GM23338 (cell line): ENCODE measurements at regions not wholly inside any gene's neighbourhood (a gene's known extent, or its start where the extent isn't known, plus 50 kb on each side); places are given as distances from the start of the nearest gene placed in this dataset.

Experiments
- ATAC-seq: fragments of 200-7000 bp; cut with Tn5 transposase; 3 replicates; pipeline ENCODE4 v1.9.1; 2020
- DNase-seq: peaks from one replicate; pipeline ENCODE4 v3.0.0-alpha.2; 2015; ENCODE audit warnings: low spot score
- H2AFZ ChIP-seq: fragments of 200-600 bp; sonication (generic); 2 replicates; pipeline ENCODE4 v1.8.0; 2016; ENCODE audit warnings: antibody characterized with exemption, mild to moderate bottlenecking, moderate library complexity
- H3F3A ChIP-seq: fragments of 200-600 bp; sonication (generic); replicated peaks from 2 replicates; pipeline ENCODE4 v1.8.0; 2017; ENCODE audit warnings: antibody characterized with exemption, mixed run types, low read depth
- H3K27ac ChIP-seq: fragments of 200-600 bp; sonication (generic); 2 replicates; pipeline ENCODE4 v1.6.1; 2016; ENCODE audit warnings: low read depth
- H3K27me3 ChIP-seq: fragments of 200-600 bp; sonication (generic); 2 replicates; pipeline ENCODE4 v1.8.0; 2016; ENCODE audit warnings: mild to moderate bottlenecking, mixed run types, moderate library complexity; ENCODE audit not compliant: insufficient read depth
- H3K36me3 ChIP-seq: fragments of 200-600 bp; sonication (generic); 2 replicates; pipeline ENCODE4 v1.8.0; 2016; ENCODE audit warnings: mild to moderate bottlenecking; ENCODE audit not compliant: insufficient read depth
- H3K4me1 ChIP-seq: fragments of 200-600 bp; sonication (generic); 2 replicates; pipeline ENCODE4 v1.8.0; 2016; ENCODE audit warnings: mild to moderate bottlenecking, moderate library complexity; ENCODE audit not compliant: insufficient read depth
- H3K4me2 ChIP-seq: fragments of 200-600 bp; sonication (generic); 2 replicates; pipeline ENCODE4 v1.7.1; 2017; ENCODE audit warnings: mixed run types
- H3K4me3 ChIP-seq: fragments of 200-600 bp; sonication (generic); 2 replicates; pipeline ENCODE4 v1.6.1; 2016; ENCODE audit warnings: mixed run types
- H3K79me2 ChIP-seq: fragments of 200-600 bp; sonication (generic); replicated peaks from 2 replicates; pipeline ENCODE4 v1.8.0; 2017; ENCODE audit warnings: mild to moderate bottlenecking; ENCODE audit not compliant: insufficient read depth
- H3K9me2 ChIP-seq: fragments of 200-600 bp; sonication (generic); 2 replicates; pipeline ENCODE4 v1.8.0; 2017; ENCODE audit not compliant: insufficient read depth
- H4K20me1 ChIP-seq: fragments of 200-600 bp; sonication (generic); replicated peaks from 2 replicates; pipeline ENCODE4 v1.8.0; 2017; ENCODE audit warnings: mild to moderate bottlenecking; ENCODE audit not compliant: insufficient read depth
- H3K27ac Mint-ChIP-seq: 2 replicates; pipeline ENCODE4 v1.8.0; 2020; ENCODE audit warnings: inconsistent platforms, mild to moderate bottlenecking, moderate library complexity, mixed read lengths
- H3K27me3 Mint-ChIP-seq: 3 replicates; pipeline ENCODE4 v1.8.0; 2022; ENCODE audit warnings: low read depth, mild to moderate bottlenecking, moderate library complexity, mixed read lengths, inconsistent platforms; ENCODE audit not compliant: insufficient read depth, poor library complexity
- H3K36me3 Mint-ChIP-seq: 3 replicates; pipeline ENCODE4 v1.8.0; 2021; ENCODE audit warnings: low read depth, mild to moderate bottlenecking, inconsistent platforms, moderate library complexity, mixed read lengths
- H3K4me1 Mint-ChIP-seq: 3 replicates; pipeline ENCODE4 v1.8.0; 2020; ENCODE audit warnings: mild to moderate bottlenecking, inconsistent platforms, mixed read lengths
- H3K4me3 Mint-ChIP-seq: 3 replicates; pipeline ENCODE4 v1.8.0; 2021; ENCODE audit warnings: moderate library complexity, mild to moderate bottlenecking, inconsistent platforms, mixed read lengths
- H3K9me3 Mint-ChIP-seq: 3 replicates; pipeline ENCODE4 v1.8.0; 2020; ENCODE audit warnings: moderate library complexity, mild to moderate bottlenecking, inconsistent platforms, mixed read lengths
- CREB1 ChIP-seq: fragments of 250-450 bp; sonication (Bioruptor Pico); IDR thresholded peaks from 2 replicates; pipeline ENCODE4 v1.5.0; 2020; ENCODE audit warnings: low read depth, mild to moderate bottlenecking, moderate library complexity
- CTCF ChIP-seq, 2 experiments: fragments of 200-600 bp in 1 of 2; sonication (generic) in 1 of 2; conservative IDR thresholded peaks; 2 replicates each; pipeline versions ENCODE4 v1.5.1 to v1.6.1; 2016 to 2017; ENCODE audit warnings: antibody characterized with exemption in 2 of 2, low read depth in 2 of 2, mild to moderate bottlenecking in 2 of 2, moderate library complexity in 1 of 2
- ETS1 ChIP-seq: IDR thresholded peaks from 2 replicates; pipeline ENCODE4 v1.6.1; 2016; ENCODE audit warnings: antibody characterized with exemption
- EZH2 ChIP-seq: fragments of 200-600 bp; sonication (generic); IDR thresholded peaks from one replicate; pipeline ENCODE4 v1.8.0; 2017; ENCODE audit warnings: antibody characterized with exemption, mild to moderate bottlenecking, low read depth; ENCODE audit not compliant: unreplicated experiment
- EZH2phosphoT487 ChIP-seq: fragments of 200-600 bp; sonication (generic); IDR thresholded peaks from one replicate; pipeline ENCODE4 v1.8.1; 2018; ENCODE audit warnings: antibody characterized with exemption; ENCODE audit not compliant: unreplicated experiment
- JUNB ChIP-seq: IDR thresholded peaks from one replicate; pipeline ENCODE4 v1.6.1; 2016; ENCODE audit warnings: antibody characterized with exemption; ENCODE audit not compliant: unreplicated experiment
- NANOG ChIP-seq: IDR thresholded peaks from 2 replicates; pipeline ENCODE4 v1.6.1; 2016; ENCODE audit warnings: antibody characterized with exemption, borderline replicate concordance
- POLR2AphosphoS5 ChIP-seq: IDR thresholded peaks from 2 replicates; pipeline ENCODE4 v1.6.1; 2016; ENCODE audit warnings: antibody characterized with exemption, low read depth
- REST ChIP-seq: IDR thresholded peaks from one replicate; pipeline ENCODE4 v1.6.1; 2018; ENCODE audit warnings: antibody characterized with exemption; ENCODE audit not compliant: unreplicated experiment
- STAT1 ChIP-seq: IDR thresholded peaks from one replicate; pipeline ENCODE4 v1.6.1; 2016; ENCODE audit warnings: antibody characterized with exemption; ENCODE audit not compliant: unreplicated experiment
- ZNF114 ChIP-seq: fragments of 250-450 bp; sonication (Bioruptor Pico); IDR thresholded peaks from 2 replicates; pipeline ENCODE4 v1.5.0; 2020; ENCODE audit warnings: mild to moderate bottlenecking, moderate library complexity
- ZNF331 ChIP-seq: fragments of 250-450 bp; sonication (Bioruptor Pico); IDR thresholded peaks from 2 replicates; pipeline ENCODE4 v1.5.0; 2020; ENCODE audit warnings: low read depth, mild to moderate bottlenecking, moderate library complexity
- ZNF462 ChIP-seq: fragments of 250-450 bp; sonication (Bioruptor Pico); IDR thresholded peaks from 2 replicates; pipeline ENCODE4 v1.5.0; 2020; ENCODE audit warnings: mild to moderate bottlenecking, moderate library complexity

- 0 out of 2 replicates have a peak, but pooled peaks cover 5% of the 10 kb centered on the region for H3K9me2 ChIP-seq
- H2AFZ ChIP-seq, result no peak overlapping the region
- Mint-ChIP-seq H3K27me3 (peaks cover 1% of the 10 kb centered on the region), H3K36me3 (no peaks in the 10 kb centered on the region; the same call in 2 of the 3 replicates), H3K27ac (no peak overlapping the region), H3K4me1 (peaks cover 38% of the 10 kb centered on the region), H3K4me3 (no peak overlapping the region), H3K9me3 (no peaks in the 10 kb centered on the region)
- no peaks in the 10 kb centered on the region for H4K20me1 ChIP-seq
- H3K27me3 ChIP-seq, result no peaks in the 10 kb centered on the region
- no peaks in the 10 kb centered on the region for H3K36me3 ChIP-seq
- no peak overlapping the region for H3K4me2 ChIP-seq
- ATAC-seq (no peak), DNase-seq (no peak)
- no peaks in the 10 kb centered on the region for H3K79me2 ChIP-seq
- TF ChIP-seq STAT1 (no peak), ZNF114 (CRISPR knock-in tag) (no peak), ETS1 (no peak), EZH2phosphoT487 (no peak), ZNF331 (no peak), JUNB (no peak), CTCF (conservative IDR thresholded peaks at IDR 0.05; ENCODE audit: low read depth in 2 of 2) (no peak), EZH2 (no peak), NANOG (no peak), ZNF462 (CRISPR knock-in tag) (no peak), REST (no peak), CREB1 (CRISPR knock-in tag) (no peak), POLR2AphosphoS5 (no peak)
- H3K4me1 ChIP-seq, result peaks cover 32% of the 10 kb centered on the region
- no peaks in the 10 kb centered on the region for H3F3A ChIP-seq
- no peak overlapping the region for H3K27ac ChIP-seq
- H3K4me3 ChIP-seq, result no peak overlapping the region
Measured at GRCh38 chr6:139979021-139979725, 604.7 kb upstream of the CITED2 start.
